H7 (cell line): ENCODE measurements at regions not wholly inside any gene's neighbourhood (a gene's known extent, or its start where the extent isn't known, plus 50 kb on each side); places are given as distances from the start of the nearest gene placed in this dataset.

Experiments used
- DNase-seq: peaks from one replicate; pipeline ENCODE4 v3.0.0; 2012
- H3K27me3 ChIP-seq: 2 replicates; pipeline ENCODE4 v1.6.0; 2011; ENCODE audit warnings: mild to moderate bottlenecking, low read length; ENCODE audit not compliant: control insufficient read depth, insufficient read depth
- H3K36me3 ChIP-seq: replicated peaks from 2 replicates; pipeline ENCODE4 v1.5.1; 2011; ENCODE audit warnings: low read length; ENCODE audit not compliant: control insufficient read depth, insufficient read depth
- H3K4me3 ChIP-seq: 2 replicates; pipeline ENCODE4 v1.5.1; 2011; ENCODE audit warnings: low read depth, mild to moderate bottlenecking, control low read depth, low read length, moderate library complexity; ENCODE audit not compliant: insufficient read depth

DNA sequence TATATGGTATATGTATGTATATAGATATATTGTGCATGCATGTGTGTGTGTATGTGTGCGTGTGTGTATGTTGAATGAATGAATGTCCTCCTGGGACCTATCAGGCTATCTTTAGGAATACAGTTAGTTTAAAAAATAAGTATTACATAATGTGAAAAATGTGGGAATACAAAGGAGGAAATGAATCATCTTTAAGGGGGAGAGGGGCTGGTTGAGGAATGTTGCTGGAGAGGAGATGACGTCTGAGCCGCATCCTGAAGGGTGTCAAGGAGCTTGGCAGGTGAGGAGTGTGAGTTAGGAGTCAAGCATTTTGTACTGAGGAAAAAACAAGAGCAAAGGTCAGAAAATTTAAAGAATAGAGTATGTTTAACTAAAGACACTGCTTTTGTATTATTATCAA lies 62.4 kb upstream of the NLK start:
- DNase-seq, result no peak
- no peaks in the 10 kb centered on the region; the same call in 1 of the 2 replicates for H3K27me3 ChIP-seq
- no peak overlapping the region for H3K4me3 ChIP-seq
- H3K36me3 ChIP-seq, result no peaks in the 10 kb centered on the region

DNA sequence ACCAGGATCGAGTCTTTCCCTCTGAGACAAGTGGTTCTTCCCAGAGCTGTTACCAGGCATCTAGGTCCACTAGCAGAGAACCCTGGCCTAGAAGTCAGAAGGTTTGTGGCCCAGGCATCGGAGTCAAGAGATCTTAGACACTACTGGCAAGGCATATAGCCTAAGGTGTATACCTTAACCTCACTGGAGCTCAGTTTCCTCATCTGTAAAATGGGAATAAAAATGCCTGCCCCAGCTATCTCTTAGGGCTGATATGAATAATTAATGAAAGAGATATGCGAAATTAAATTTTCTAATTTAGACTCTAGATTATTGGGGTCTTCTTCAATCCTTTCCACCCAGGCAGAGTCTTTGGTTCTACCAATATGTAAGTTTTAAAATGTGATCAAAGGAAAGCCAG lies 60.5 kb upstream of the NLK start:
- Histone ChIP-seq H3K4me3 (no peak overlapping the region), H3K27me3 (no peaks in the 10 kb centered on the region; the same call in 1 of the 2 replicates), H3K36me3 (no peaks in the 10 kb centered on the region)
- no peak for DNase-seq

DNA sequence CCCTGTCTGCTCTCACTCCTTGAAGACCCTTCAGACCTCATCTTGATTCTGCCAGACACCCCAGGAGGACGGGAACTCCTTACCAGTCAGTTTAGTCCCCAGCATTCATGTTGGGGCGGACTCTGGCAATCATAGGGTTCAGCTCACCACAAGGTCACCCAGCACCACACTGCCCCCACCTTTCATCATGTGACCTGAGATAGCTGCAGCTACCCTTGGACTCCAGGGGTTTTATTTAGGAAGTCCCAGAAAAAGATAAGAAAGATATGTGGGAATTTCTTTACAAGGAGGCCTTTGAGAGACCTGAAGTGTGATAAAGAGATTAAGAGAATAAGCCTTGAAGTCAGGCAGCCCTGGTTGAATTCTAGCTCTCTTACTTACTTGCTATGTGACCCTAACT lies 59.8 kb upstream of the NLK start:
- no peaks in the 10 kb centered on the region; the same call in 1 of the 2 replicates for H3K27me3 ChIP-seq
- H3K36me3 ChIP-seq, result no peaks in the 10 kb centered on the region
- H3K4me3 ChIP-seq, result no peak overlapping the region
- no peak for DNase-seq

DNA sequence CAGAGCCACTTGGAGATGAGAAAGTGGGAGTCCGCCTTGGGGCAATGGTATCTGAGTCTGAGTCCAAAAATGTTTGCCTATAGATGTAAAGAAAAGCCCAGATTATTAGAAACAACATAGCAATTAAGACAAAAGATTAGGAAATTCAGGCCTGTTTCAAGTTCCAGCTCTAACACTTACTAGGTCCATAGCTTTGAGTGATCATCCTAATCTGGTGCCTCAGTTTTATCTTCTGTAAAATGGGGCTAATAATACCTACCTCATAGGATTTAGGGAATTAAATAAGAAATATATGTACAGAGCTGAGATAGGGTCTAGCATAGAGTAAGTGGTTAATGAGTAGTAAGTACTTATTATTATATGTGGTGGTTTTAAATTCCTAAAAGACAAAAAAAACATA lies 58.6 kb upstream of the NLK start:
- no peak overlapping the region for H3K4me3 ChIP-seq
- H3K27me3 ChIP-seq, result no peaks in the 10 kb centered on the region; the same call in 1 of the 2 replicates
- no peak for DNase-seq
- H3K36me3 ChIP-seq, result no peaks in the 10 kb centered on the region

DNA sequence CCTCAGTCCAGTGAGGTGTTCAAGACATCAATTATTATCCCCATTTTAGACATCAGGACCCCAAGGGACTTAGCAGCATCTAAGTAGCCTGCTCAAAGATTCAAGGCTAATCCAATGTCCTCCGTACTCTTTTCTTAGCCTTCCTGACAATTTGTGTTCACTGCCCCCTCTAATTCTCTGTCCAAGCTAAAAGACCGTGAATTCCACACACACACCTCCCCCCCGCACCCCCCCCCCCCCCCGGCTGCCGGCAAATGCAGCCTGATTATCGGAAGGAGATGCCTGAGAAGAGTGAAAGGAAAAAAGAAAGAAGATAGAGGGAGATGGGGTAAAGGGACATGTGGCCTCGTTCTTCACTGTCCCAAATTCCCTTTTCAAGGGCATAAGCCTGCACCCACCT lies 58.1 kb upstream of the NLK start:
- H3K4me3 ChIP-seq, result no peak overlapping the region
- DNase-seq, result no peak
- H3K27me3 ChIP-seq, result no peaks in the 10 kb centered on the region; the same call in 1 of the 2 replicates
- no peaks in the 10 kb centered on the region for H3K36me3 ChIP-seq

DNA sequence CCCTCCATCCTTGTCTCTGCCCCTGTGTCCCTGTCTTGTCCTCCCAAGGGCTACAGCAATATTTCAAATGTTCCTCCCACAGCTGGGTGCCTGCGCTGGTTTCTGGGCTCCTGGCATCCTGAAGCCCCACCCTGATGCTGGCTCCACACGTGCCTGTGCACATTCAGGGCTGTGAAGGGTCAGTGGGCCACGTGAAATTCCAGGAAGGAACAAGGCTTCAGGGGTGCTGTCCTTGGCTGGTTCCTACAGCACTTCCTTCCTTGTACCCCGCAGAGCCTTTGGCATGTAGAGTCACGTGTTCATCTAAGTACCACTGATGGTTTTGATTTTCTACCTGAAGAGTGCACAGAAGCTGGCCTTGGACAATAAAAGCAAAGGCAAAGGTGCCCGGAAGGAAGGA lies 57.7 kb upstream of the NLK start:
- H3K4me3 ChIP-seq, result no peak overlapping the region
- no peaks in the 10 kb centered on the region for H3K36me3 ChIP-seq
- no peak for DNase-seq
- no peaks in the 10 kb centered on the region; the same call in 1 of the 2 replicates for H3K27me3 ChIP-seq

DNA sequence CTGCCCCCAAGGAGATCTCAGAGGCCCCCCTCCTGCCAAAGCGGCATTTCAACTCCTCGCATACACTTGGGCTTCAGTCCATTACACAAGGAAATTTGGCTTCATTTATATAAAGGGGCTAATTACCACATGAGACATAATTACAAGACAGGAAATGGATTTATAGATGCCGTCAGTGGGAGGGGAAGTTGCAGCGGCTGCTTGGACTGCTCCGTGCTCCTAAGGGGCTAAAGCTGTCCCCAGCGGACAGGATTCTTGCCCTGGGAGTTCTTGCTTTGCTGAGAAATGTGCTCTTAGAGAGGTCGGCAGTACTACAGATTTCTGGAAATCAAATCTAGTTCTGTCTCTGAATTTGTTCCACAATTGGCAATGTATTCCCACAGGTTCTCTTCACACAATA lies 57.2 kb upstream of the NLK start:
- H3K36me3 ChIP-seq, result no peaks in the 10 kb centered on the region
- DNase-seq, result no peak
- no peak overlapping the region for H3K4me3 ChIP-seq
- no peaks in the 10 kb centered on the region; the same call in 1 of the 2 replicates for H3K27me3 ChIP-seq

DNA sequence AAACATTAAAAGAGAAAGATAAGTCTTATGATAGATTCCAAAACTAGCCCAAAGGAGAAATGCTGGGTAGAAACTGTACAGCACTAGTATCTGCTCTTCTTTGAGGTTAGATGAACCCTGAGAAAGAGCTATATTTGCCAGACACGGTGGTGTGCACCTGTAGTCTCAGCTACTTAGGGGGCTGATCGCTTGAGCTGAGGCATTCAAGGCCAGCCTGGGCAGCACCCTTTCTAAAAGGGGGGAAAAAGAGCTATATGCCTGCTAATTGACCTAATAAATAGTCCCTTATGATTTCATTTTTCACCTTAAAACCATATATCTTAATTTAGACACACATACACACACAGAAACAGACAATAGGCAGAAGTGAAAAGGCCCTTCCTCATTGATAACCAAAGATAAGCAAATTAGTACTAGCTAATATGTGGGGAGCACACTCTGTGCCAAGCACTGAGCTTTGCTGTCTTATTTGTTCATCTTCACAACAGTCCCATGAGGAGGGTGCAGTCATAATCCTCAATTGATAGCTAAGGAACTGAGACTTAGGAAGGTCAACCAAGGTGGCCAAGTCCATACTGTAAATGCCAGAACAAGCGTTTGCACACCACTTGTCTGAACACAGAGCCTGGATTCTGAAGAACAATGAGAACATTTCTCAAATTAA lies 56.6 kb upstream of the NLK start:
- H3K4me3 ChIP-seq, result no peak overlapping the region
- no peak for DNase-seq
- no peaks in the 10 kb centered on the region for H3K36me3 ChIP-seq
- H3K27me3 ChIP-seq, result no peaks in the 10 kb centered on the region; the same call in 1 of the 2 replicates

DNA sequence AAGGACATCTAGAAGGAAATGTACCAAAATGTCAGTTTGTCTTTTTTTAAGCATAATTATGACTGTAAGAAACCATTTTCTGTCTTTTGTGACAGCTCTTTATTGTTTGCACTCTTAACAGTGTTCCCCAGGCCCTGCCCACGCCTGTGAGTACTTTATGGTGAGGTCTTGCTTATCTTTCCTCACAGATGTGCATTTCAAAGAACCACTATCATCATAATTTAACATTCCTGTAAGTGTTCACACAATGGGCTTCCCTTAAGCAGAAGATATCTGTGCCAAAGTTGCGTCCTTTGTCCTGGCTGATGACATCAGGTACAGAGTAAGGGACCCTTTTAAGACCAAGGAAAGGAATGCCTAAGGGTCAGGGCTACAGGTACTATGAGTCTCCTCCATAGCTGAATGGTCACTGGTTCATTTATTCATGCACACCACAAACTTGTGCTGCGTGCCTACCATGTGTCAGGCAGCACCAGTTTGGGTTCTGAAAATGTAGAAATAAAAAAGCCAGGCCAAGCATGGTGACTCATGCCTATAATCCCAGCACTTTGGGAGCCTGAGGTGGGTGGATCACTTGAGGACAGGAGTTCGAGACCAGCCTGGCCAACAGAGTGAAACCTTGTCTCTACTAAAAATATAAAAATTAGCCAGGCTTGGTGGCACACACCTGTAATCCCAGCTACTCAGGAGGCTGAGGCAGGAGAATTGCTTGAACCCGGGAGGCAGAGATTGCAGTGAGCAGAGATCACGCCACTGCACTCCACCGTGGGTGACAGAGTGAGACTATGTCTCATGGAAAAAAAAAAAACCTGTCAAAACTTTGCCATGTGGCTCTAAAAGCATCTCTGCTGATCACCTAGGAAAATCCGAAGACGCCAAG lies 55.4 kb upstream of the NLK start:
- no peak for DNase-seq
- H3K27me3 ChIP-seq, result no peaks in the 10 kb centered on the region; the same call in 1 of the 2 replicates
- no peaks in the 10 kb centered on the region for H3K36me3 ChIP-seq
- H3K4me3 ChIP-seq, result no peak overlapping the region

DNA sequence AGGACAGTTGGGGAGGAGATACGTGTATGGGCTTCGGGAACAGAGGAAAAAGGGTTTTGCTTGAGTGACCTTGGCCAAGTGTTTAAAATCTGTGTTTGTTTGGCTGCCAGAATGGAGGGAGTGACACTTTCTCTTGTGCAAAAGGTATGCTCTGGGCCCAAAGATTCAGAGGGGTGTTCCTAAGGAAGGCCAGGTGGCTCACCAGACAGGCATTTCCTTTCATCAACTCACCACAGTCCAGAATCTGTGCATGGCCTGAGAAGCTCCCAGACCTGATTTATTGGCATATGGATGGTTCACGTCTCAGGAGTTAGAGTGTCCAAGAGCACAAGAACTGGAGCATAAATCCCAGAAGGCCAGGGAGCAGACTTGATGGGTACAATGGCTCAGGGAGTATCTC lies 53.4 kb upstream of the NLK start:
- Histone ChIP-seq H3K4me3 (no peak overlapping the region), H3K27me3 (no peaks in the 10 kb centered on the region), H3K36me3 (no peaks in the 10 kb centered on the region)
- DNase-seq, result no peak

DNA sequence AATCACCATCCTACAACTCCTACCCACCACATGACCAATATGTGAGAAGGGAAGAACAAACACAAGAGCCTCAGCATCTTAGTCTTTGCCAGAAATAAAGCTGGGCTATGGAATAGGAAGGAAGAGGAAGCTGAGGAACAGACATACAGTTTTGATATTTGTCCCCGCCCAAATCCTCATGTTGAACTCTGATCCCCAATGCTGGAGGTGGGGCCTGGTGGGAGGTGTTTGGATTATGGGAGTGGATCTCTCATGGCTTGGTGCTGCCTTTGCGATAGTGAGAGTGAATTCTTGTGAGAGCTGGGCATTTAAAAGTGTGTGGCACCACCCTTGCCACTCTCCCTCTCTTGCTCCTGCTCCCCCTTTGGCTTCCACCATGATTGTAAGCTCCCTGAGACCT lies 52.4 kb upstream of the NLK start:
- DNase-seq, result no peak
- Histone ChIP-seq H3K4me3 (no peak overlapping the region), H3K27me3 (no peaks in the 10 kb centered on the region), H3K36me3 (no peaks in the 10 kb centered on the region)

DNA sequence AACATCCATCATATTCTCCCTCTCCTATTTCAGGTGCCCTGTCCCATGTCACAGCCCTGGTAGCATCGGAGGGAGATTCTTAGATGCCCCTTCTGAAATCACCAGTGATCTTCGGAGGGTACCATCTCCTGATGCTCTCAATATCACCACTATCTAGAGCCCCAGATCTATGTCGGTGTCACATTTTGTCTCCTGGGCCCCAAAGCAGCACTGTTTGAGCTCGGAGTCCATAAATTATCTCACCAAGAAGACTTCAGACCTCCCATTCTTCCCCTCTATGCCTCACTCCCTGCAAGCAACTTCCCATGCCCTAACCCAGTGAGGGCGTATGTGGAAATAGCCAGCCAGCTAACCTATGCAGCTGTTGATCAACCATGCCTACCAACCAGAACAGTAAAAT lies 51.5 kb upstream of the NLK start:
- no peaks in the 10 kb centered on the region for H3K36me3 ChIP-seq
- DNase-seq, result no peak
- no peaks in the 10 kb centered on the region for H3K27me3 ChIP-seq
- H3K4me3 ChIP-seq, result no peak overlapping the region

DNA sequence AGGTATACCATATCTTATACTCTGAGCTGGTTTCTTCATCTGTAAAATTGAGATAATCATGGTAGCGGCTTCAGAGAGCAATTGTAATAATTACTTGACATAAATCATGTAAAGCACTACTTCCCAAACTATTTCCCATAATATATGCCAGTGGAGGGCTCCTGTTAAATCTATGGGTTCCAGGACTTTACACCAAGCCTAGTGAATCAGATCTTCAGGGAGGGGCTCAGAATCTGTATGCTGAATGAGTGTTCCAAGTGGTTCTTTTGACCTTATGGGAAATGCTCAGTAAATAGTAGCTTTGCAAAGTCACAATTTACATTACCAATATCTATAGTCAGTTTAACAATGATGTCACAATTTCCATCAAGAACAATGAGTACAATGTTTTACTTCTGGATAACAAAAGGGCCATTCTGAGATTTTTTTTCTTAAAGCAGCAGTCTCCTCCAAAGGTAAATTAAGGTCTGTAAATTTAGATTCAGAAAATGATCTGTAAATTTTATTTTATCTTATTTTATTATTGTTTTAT lies 50.9 kb upstream of the NLK start:
- Histone ChIP-seq H3K36me3 (no peaks in the 10 kb centered on the region), H3K4me3 (no peak overlapping the region)
- no peak for DNase-seq

More for the DNA sequence above, 50.9 kb upstream of the NLK start:
- no peaks in the 10 kb centered on the region for H3K27me3 ChIP-seq
